ENCODE measurements at regions not wholly inside any gene's neighbourhood (a gene's known extent, or its start where the extent isn't known, plus 50 kb on each side); places are given as distances from the start of the nearest gene placed in this dataset.
A peak's percentile ranks its signal among the peaks of the same experiment; 100 is the strongest.
"Not testable (repeated sequence)": the region's sequence is repeated elsewhere in the genome, so short reads cannot be mapped to it uniquely, and the experiment has no call there.

DNA sequence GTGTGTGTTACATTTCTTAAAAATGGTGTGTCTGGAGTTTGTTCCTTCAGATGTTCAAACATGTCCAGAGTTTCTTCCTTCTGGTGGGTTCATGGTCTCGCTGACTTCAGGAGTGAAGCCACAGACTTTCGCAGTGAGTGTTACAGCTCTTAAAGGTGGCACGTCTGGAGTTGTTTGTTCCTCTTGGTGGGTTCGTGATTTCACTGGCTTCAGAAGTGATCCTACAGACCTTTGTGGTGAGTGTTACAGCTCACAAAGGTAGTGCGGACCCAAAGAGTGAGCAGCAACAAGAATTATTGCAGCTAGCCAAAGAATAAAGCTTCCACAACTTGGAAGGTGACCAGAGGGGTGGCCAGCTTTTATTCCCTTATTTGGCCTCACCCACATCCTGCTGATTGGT is 183.7 kb downstream of the COPRS start:
- DNase-seq = not testable (repeated sequence)

DNA sequence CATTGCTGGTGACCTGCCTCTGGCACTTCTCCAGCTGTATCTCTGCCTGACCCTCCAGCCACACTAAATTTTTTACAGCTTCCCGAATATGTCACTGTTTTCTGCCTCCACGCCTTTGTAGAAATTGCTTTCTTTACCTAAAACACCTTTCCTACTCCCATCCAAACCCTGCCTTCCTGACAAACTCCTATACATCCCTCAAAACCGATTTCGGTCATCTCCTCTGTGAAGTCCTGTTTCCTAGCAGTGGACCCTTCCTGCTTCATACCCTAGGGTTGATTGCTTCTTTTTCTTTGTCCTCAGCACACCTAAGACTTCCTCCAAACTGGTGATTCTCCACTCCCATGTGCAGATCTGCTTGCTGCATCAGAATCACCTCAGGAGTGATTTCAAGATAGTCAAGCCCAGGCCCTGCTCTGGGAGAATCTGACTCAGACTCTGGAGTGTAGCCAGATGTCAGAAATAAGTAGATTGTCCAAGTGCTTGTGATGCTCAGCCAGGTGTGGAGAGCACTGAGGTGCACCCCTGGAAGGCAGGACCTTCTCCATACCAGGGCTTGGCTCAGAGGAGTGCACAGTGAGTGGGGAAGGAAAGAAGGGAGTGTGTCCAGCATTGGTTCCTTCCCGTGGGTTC is 184.2 kb downstream of the COPRS start:
- DNase-seq = no peak

DNA sequence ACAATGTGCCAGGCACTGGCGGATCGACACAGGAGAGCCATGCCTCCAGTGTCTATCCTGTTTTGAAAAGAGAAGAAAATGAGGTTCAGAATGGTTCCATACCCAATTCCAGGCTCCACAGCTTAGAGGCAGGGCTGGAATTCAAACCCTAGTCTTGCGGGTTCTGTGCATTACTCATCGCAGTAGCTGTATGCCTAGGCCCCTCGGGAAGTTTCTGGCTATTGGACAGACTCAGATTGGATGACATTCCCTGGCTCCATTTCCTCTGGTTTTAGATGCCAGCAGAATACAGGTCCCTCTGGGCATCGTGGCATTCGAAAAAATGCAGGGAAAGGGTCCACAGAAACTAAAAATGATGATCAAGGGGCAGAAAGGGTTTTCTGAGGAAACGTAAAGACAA is 184.7 kb downstream of the COPRS start:
- peak; percentile 43 for DNase-seq

GRCh38 chr17:31673076-31673475 is 186.0 kb downstream of the COPRS start:
- DNase-seq = no peak

DNA sequence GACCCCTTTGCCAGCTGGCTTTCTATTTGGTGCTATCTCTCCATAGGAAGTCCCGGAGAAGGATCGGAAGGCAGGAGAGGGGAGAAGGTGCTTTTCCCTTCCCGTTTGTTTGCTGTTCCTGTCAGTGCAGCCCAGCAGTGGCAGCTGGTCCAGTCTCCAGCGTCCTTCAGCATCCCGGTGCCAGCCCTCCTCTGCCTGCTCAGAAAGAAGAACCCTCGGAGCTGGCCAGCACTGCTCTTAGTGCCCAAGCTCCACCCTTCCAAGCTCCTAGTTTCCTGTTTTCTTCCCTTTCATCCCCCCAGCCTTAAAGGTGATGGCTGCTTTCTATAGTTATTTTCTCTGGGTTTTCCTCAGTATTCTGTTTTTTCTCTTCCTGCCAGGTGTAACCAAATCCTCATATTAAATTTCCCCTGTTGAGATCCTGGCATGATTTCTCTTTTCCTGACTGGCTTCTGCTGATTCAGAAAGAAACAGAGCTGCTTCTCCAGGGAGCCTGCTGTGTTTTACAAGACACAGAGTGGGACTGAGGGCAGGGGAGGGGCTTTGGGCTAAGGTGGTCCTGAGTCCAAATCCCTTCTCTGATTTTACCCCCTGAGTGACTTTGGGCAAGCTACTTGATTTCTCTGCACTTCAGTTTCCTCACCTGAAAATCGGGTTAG is 186.8 kb downstream of the COPRS start:
- DNase-seq = no peak

DNA sequence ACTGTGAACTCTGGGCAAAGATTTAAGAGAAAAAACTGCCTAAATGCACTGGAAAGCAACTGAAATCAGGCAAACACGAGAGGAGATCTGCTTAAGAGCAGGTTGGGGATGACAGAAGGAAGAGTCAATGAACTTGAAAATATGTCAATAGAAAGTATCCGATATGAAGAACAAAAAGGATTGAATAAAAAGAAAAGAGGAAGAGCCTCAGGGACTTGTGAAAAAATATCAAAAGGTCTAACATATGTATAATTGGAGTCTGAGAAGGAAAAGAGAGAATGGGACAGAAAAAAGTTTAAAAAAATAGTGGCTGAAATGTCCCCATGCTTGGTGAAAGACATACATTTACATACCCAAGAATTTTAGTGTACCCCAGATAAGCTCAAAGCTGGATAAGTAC is 195.5 kb downstream of the COPRS start:
- no peak for DNase-seq

DNA sequence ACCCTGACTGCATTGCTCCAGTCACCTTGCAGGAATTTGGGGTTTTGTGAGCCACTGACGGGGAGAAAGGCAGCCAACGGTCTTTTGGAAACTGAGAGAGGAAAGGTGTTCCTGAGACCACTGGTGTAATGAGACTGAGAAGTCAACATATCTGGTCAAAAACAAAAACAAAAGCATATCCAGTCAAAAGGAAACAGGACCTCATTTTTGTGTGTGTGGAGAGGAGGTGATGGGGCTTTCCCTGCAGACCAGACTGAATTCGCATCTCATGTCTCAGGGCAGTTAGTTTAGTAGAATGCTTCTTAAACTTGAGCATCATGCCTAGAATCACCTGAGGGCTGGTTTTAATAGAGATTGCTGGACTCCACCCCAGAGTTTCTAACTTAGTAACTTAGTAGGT is 198.4 kb downstream of the COPRS start:
- no peak for DNase-seq

DNA sequence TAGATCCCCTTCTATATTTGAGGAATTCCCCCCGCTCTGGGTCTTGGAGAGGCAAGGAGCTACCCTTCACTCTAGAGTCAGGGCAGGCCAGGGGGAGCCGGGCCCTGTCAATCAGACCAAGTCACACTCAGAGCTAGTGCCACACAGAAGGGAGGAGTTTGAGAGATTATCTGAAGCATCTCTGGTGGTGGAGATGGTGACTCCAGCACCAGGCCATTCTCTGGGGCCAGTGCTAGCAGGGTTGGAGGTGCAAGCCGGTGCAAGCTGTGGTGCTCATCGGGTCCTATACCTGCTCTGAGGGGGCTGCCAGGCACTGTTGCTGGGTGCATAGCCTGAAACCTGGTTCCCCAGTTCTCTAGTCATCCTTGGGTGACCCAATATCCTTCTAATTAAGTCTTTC is 201.2 kb downstream of the COPRS start:
- no peak for DNase-seq

DNA sequence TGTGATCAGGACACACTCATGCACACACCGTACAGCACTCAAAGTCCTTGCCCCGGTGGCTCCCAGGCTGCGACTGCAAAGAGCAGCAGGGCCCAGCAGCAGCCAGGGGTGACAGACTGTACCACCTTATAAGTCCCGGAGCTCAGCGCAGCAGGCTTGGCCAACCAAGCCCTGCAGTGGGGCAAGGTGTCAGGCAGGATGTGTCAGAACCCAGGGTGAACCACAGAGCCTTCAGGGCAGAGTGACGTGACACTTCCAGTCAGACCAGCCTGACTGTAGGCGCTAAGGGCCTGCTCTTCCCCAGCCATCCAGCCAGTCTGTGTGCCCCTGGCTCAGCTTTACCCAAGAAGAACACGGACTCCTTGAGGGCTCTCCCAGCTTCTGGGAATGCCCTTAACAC is 204.1 kb downstream of the COPRS start:
- DNase-seq = no peak

GRCh38 chr17:31653691-31654090 is 205.4 kb downstream of the COPRS start:
- no peak for DNase-seq

DNA sequence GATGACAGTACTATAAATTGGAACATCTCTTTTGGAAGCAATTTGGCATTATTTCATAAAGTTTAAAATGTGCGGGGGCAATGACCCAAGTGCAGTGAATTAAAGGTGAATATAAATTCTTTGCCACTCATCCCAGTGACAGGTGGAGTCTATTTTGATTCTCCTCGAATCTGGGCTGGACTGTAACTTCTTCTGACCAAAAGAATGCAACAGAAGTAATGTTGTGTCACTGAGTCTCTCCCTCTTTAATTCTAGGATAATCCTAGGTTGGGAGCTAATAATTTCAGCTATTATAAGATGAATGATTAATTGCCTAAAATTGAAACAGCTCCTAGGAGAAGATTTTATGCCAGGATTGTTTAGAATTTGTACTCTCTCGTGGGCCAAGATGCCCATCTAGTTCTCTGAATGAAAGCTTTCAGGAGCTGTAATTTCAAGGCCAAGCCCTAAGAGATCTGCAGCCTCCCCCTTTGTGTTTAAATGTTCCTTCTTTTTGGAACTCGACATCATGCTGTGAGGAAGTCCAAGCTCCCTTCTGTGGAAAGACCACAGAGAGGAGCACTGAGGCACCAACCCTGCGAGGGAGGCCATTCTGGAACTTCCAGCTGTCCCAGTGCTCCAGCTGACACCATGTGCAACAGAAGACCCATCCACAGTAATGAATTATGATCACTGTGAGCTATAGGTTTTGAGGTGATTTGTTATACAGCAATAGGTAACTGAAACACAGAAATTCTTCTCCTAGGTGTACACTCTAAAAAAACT is 208.1 kb downstream of the COPRS start:
- no peak for DNase-seq

DNA sequence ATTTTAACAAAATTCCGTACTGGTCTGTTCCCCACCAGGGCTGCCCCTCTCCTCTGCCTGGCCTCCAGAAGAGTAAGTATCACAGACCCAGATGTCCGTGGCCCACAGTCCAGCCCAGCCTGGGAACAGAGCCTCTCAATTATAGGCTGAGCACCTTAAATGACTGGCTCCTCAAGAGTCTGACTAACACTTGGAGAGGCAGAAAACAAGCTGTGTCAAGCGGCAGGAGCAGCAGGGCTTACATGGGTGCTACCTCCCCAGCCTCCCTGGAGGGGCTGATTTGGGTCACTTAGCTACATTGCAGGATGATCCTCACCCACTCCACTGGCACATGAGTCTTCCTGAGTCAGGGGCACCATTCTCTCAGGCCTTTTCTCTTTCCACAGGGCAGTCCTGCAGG is 209.7 kb downstream of the COPRS start:
- no peak for DNase-seq

DNA sequence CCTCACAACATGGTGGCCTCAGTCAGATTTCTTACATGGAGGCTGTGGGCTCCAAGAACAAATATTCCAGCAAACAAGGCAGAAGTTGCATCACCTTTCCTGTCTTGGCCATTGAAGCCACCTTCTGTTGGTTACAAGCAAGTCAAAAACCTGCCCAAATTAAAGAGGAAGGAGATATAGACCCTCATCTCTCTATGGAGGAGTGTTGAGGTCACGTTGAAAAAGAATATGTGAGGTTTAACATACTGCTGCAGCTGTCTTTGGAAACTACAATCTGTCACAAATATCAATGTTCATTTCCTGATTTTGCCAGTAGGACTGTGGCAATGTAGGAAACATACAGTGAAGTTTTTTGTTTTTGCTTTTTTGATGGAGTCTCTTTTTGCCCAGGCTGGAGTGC is 211.4 kb downstream of the COPRS start:
- no peak for DNase-seq

- DNase-seq = no peak
These were observed 212.4 kb downstream of the COPRS start for GRCh38 chr17:31646642-31647041.

DNA sequence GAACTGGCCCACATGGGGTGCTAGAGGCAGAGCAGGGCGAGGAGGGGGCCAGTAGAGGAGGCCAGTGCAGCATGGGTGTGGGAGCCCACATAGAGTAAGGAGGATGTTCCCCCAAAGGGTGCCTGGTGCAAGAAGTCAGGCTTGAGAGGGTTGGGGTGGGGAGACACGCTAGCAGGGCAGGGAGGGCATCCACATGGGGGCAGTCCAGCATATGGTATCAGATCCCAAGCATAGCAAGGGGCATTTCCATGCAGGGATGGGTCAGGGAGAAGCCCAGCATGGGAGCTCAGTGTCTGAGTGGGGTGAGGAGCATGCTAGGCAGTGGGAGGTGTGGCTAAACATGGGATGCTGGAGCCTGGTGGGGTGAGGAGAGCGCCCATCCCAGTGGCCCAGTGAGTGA is 213.7 kb downstream of the COPRS start:
- DNase-seq = no peak

- no peak for DNase-seq
These were observed 227.3 kb downstream of the COPRS start for GRCh38 chr17:31631766-31632165.

DNA sequence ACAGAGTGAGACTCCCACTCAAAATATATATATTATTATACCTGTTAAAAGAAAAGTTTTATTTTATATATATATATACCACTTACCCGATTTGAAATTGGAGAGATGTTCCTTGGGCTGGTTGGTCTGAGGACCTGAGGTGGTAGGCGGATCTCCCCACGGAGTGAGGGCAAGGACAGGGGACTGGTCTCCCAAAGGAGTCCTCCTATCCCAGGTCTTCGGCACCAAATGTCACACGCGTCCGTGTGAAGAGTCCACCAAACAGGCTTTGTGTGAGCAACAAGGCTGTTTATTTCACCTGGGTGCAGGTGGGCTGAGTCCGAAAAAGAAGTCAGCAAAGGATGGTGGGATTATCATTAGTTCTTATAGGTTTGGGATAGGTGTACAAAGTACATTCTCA is 228.2 kb downstream of the COPRS start:
- DNase-seq = not testable (repeated sequence)

GRCh38 chr17:31629696-31630470 is 229.2 kb downstream of the COPRS start:
- no peak for DNase-seq

GRCh38 chr17:31627960-31628359 is 231.1 kb downstream of the COPRS start:
- no peak for DNase-seq

DNA sequence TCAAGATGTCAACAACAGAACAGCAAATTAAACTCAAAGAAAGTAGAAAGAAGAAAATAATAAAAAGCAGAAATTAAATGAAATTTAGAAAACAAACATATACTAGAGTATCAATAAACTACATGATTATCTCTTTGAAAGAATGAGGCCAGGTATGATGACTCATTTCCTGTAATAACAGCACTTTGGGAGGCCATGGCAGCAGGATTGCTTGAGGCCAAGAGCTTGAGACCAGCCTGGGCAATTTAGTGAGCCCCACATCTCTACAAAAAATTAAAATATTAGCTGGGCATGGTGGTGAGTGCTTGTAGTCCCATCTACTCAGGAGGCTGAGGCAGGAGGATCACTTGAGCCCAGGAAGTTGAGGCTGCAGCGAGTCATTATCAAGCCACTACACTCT is 232.5 kb downstream of the RAB11FIP4 start:
- DNase-seq = no peak

GRCh38 chr17:31622500-31622899 is 231.0 kb downstream of the RAB11FIP4 start:
- no peak for DNase-seq

GRCh38 chr17:31621566-31621965 is 230.1 kb downstream of the RAB11FIP4 start:
- DNase-seq = no peak

DNA sequence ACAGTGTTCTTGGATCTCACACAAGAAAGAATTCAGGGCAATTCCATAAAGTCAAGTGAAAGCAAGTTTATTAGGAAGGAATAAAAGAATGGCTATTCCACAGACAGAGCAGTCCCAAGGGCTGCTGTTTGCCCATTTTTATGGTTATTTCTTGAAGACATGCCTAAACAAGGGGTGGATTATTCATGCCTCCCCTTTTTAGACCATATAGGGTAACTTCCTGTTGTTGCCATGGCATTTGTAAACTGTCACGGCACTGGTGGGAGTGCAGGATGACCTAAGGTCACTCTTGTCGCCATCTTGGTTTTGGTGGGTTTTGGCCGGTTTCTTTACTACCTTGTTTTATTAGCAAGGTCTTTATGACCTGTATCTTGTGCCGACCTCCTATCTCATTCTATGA is 219.6 kb downstream of the RAB11FIP4 start:
- DNase-seq = not testable (repeated sequence)

All from femur (tissue), 1 donor.